ENCODE measurements at regions not wholly inside any gene's neighbourhood (a gene's known extent, or its start where the extent isn't known, plus 50 kb on each side); places are given as distances from the start of the nearest gene placed in this dataset.

GRCh38 chr4:141922236-141922635 lies 285.9 kb downstream of the IL15 start:
- H3K4me3 ChIP-seq (replicated peaks in 1 of 2; ENCODE audit: low read depth in 1 of 2, low read length in 2 of 2): no peak overlapping the region
- BruUV-seq (replicated peaks): no TSS peak
- ChIA-PET POLR2A (no interaction called here), RAD21 (ENCODE audit: low non-redundant PET in 1 of 2, low total read pairs in 2 of 2, uncharacterized antibody in 2 of 2, unreplicated experiment in 2 of 2) (no interaction called here), CTCF (no interaction called here)
- TF ChIP-seq MAX (IDR thresholded peaks at IDR 0.05) (no peak), RAD21 (IDR thresholded peaks at IDR 0.05; ENCODE audit: low read depth) (no peak), SP1 (IDR thresholded peaks at IDR 0.05; ENCODE audit: low read depth) (no peak), SIN3A (IDR thresholded peaks at IDR 0.05; ENCODE audit: low read depth) (no peak), ZFX (IDR thresholded peaks at IDR 0.05) (no peak), ZNF274 (IDR thresholded peaks at IDR 0.05; ENCODE audit: low read depth, low read length) (no peak), REST (IDR thresholded peaks at IDR 0.05; ENCODE audit: low read depth) (no peak), ATF3 (IDR thresholded peaks at IDR 0.05) (no peak), CEBPB (IDR thresholded peaks at IDR 0.05; ENCODE audit: low read depth) (no peak), CBX3 (IDR thresholded peaks at IDR 0.05; ENCODE audit: low read depth) (no peak)
- H3K27me3 ChIP-seq (ENCODE audit: insufficient read depth, low read length): no peaks in the 10 kb centered on the region
- H3K9ac ChIP-seq (ENCODE audit: low read length): no peak overlapping the region
- no peaks in the 10 kb centered on the region for H3K4me1 ChIP-seq (ENCODE audit: control insufficient read depth in 1 of 2, insufficient read depth in 2 of 2, low read length in 2 of 2)
- H3K9me3 ChIP-seq (ENCODE audit: control insufficient read depth in 1 of 2, insufficient read depth in 1 of 2, low read depth in 1 of 2, low read length in 2 of 2): no peaks in the 10 kb centered on the region
- no peaks in the 10 kb centered on the region for H4K20me1 ChIP-seq (ENCODE audit: insufficient read depth)
- no peak overlapping the region for H3K4me2 ChIP-seq (ENCODE audit: low read length)
- H3K36me3 ChIP-seq (ENCODE audit: control insufficient read depth in 1 of 2, insufficient read depth in 2 of 2, low read length in 2 of 2): no peaks in the 10 kb centered on the region
- H3K27ac ChIP-seq (ENCODE audit: low read depth, low read length): no peak overlapping the region
- H3K9me2 ChIP-seq (ENCODE audit: insufficient read depth): peaks cover 5% of the 10 kb centered on the region; the same call in 1 of the 2 replicates
- H3K79me2 ChIP-seq (ENCODE audit: insufficient read depth, low read length): no peaks in the 10 kb centered on the region
- DNase-seq (ENCODE audit: low read depth, low spot score) (no peak), ATAC-seq (no peak)
- intact Hi-C loops (cut with micrococcal nuclease): no loop called here
- H2AFZ ChIP-seq (ENCODE audit: low read depth, low read length, poor library complexity, severe bottlenecking): no peak overlapping the region
